ENCODE measurements at regions not wholly inside any gene's neighbourhood (a gene's known extent, or its start where the extent isn't known, plus 50 kb on each side); places are given as distances from the start of the nearest gene placed in this dataset.

DNA sequence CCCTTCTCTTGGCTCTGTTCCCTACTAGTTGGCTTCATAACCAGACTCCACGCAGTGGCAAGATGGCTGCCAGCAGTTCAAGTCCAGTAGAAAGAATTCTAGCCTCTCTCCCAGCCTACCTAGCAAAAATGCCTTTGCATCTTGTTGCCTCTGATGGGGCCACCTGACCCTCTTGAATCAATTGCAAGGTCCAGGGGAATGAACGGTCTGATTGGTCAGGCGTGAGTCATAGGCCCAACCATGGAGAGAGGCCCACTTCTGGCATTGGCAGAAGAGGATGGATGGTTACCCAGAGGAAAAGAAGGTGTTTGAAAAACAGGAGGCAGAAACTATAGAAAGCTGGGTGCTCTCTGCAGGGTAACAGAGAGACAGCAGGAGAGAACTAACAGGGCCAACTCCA lies 622.6 kb downstream of the CCDC171 start:
- in situ Hi-C loops (cut with MboI; ENCODE audit: low sequenced_read_pairs, unreplicated experiment) = no loop called here
- no peak for DNase-seq (ENCODE audit: low spot score)
- TF ChIP-seq, protein P1, sequence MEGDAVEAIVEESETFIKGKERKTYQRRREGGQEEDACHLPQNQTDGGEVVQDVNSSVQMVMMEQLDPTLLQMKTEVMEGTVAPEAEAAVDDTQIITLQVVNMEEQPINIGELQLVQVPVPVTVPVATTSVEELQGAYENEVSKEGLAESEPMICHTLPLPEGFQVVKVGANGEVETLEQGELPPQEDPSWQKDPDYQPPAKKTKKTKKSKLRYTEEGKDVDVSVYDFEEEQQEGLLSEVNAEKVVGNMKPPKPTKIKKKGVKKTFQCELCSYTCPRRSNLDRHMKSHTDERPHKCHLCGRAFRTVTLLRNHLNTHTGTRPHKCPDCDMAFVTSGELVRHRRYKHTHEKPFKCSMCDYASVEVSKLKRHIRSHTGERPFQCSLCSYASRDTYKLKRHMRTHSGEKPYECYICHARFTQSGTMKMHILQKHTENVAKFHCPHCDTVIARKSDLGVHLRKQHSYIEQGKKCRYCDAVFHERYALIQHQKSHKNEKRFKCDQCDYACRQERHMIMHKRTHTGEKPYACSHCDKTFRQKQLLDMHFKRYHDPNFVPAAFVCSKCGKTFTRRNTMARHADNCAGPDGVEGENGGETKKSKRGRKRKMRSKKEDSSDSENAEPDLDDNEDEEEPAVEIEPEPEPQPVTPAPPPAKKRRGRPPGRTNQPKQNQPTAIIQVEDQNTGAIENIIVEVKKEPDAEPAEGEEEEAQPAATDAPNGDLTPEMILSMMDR (IDR thresholded peaks at IDR 0.05; ENCODE audit: borderline replicate concordance, control extremely low read depth, extremely low read depth, insufficient read depth, missing control alignments) = no peak

DNA sequence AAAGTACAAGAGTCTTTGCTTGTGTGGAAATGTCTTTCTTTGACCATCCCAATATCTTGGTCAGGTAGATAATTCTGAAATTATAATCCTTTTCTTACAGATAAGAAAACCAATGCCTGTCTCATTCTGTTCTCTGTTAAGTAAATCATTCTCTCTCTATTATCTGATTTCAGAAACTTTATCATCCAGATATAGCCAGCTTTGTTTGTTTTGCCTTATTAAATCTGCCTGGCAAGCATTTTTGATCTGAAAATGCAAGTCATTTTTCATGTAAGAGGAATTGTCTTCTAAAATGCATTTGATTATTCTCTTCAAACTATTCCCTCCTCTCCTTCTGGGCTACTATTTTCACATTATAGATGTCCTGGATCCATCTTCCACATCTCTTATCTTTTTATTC lies 625.5 kb downstream of the CCDC171 start:
- in situ Hi-C loops (cut with MboI; ENCODE audit: low sequenced_read_pairs, unreplicated experiment) = no loop called here
- TF ChIP-seq, protein P1 (IDR thresholded peaks at IDR 0.05; ENCODE audit: borderline replicate concordance, control extremely low read depth, extremely low read depth, insufficient read depth, missing control alignments) = no peak
- no peak for DNase-seq (ENCODE audit: low spot score)

DNA sequence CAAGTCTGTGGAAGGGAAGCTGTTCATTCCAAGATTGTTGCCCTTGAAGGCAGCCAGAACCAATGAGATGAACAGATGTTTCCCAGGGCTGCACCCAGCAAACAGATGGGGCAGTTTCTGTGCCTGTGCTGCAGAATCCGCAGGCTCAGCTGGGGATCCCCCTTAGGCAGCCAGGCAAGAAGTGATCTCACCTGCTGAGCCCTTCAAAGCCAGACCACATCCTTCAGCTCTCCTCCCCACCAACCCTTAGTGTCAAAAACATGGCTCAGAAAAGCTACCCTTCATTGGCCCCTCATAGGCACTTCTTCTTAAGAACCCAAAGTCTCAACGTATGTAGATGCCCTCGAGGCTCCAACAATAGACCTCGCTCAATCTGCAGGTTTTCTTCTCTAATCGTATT lies 626.7 kb downstream of the CCDC171 start:
- DNase-seq (ENCODE audit: low spot score) = no peak
- in situ Hi-C loops (cut with MboI; ENCODE audit: low sequenced_read_pairs, unreplicated experiment) = no loop called here
- TF ChIP-seq, protein P1 (IDR thresholded peaks at IDR 0.05; ENCODE audit: borderline replicate concordance, control extremely low read depth, extremely low read depth, insufficient read depth, missing control alignments) = no peak

DNA sequence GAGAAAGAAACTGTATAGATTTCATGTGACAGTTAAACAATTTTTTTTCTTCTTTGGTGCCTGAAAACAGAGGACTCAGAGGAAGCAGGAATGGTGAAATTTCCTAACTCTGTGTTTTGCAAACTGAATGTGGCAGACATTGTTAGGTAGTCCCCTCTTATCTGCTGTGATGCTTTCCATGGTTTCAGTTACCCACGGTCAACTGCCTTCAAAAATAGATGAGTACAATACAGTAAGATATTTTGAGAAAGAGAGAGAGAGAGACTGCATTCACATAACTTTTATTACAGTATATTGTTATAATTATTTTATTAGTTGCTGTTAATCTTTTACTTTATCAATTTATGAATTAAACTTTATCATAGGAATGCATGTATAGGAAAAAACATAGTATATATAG lies 627.2 kb downstream of the CCDC171 start:
- TF ChIP-seq, protein P1 (IDR thresholded peaks at IDR 0.05; ENCODE audit: borderline replicate concordance, control extremely low read depth, extremely low read depth, insufficient read depth, missing control alignments) = no peak
- in situ Hi-C loops (cut with MboI; ENCODE audit: low sequenced_read_pairs, unreplicated experiment) = no loop called here
- no peak for DNase-seq (ENCODE audit: low spot score)

DNA sequence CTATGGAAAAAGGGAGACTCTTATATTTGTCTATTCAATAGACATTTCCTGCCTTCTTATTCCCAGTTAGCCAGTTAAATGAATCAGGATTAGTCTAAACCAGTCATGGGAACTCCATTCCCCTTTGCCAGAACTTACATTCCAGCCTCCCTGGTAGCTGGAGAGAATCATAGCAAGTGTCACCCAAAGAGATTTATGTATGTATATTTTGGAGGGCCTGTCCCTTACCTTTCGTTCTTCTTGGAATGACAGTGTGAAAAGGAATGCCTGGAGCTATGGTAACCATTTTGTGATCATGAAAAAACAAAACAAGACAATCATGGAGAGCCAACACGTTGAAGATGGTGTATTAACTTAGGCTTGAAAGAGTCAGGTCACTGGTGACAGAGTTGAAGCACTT lies 627.7 kb downstream of the CCDC171 start:
- TF ChIP-seq, protein P1 (IDR thresholded peaks at IDR 0.05; ENCODE audit: borderline replicate concordance, control extremely low read depth, extremely low read depth, insufficient read depth, missing control alignments) = no peak
- in situ Hi-C loops (cut with MboI; ENCODE audit: low sequenced_read_pairs, unreplicated experiment) = no loop called here
- no peak for DNase-seq (ENCODE audit: low spot score)

DNA sequence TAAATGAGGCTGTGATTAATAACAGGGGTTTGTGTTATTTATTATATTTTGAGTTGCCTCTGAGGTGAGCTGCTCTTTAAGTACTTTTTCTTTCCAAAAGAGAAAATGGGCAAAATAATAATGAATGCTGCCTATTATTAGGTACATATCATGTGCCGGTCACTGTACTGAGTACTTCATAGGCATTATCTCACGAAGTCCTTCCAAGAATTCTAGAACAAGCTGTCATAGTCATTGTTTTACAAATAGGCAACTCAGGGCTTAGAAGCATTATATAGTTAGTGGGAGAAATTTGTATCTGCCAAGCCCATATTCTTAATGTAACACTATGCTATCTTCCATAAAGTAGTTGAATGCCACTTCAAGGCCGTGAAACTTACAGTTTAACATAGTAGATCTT lies 628.7 kb downstream of the CCDC171 start:
- DNase-seq (ENCODE audit: low spot score) = no peak
- TF ChIP-seq, protein P1 (IDR thresholded peaks at IDR 0.05; ENCODE audit: borderline replicate concordance, control extremely low read depth, extremely low read depth, insufficient read depth, missing control alignments) = no peak
- in situ Hi-C loops (cut with MboI; ENCODE audit: low sequenced_read_pairs, unreplicated experiment) = no loop called here

DNA sequence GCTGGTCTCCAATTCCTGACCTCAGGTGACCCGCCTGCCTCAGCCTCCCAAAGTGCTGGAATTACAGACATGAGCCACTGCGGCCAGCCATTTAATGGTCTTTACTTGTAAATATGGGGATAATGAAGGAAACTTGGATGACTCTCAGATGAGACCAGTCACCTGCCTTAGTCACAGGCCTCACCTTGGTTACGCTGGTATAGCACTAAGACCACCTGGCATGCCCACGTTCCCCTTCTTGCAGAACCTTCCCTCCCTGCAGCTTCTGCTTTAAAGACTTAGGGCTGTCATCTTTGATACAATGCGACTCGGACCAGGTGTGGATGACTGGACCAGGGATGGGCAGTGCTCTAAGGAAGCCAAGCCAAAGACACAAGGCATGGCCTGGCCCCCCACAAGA lies 629.9 kb downstream of the CCDC171 start:
- in situ Hi-C loops (cut with MboI; ENCODE audit: low sequenced_read_pairs, unreplicated experiment) = no loop called here
- TF ChIP-seq, protein P1 (IDR thresholded peaks at IDR 0.05; ENCODE audit: borderline replicate concordance, control extremely low read depth, extremely low read depth, insufficient read depth, missing control alignments) = no peak
- no peak for DNase-seq (ENCODE audit: low spot score)

Data from GM13976 (cell line).